Left renal cortex interstitium (tissue), 4 donors: ENCODE measurements at regions not wholly inside any gene's neighbourhood (a gene's known extent, or its start where the extent isn't known, plus 50 kb on each side); places are given as distances from the start of the nearest gene placed in this dataset.

Experiments
- DNase-seq, 4 donors: peaks; one replicate each; pipeline ENCODE4 v3.0.0-alpha.2; 2013; ENCODE audit warnings: low read depth in 4 of 4, low spot score in 2 of 4, missing footprints in 1 of 4

DNA sequence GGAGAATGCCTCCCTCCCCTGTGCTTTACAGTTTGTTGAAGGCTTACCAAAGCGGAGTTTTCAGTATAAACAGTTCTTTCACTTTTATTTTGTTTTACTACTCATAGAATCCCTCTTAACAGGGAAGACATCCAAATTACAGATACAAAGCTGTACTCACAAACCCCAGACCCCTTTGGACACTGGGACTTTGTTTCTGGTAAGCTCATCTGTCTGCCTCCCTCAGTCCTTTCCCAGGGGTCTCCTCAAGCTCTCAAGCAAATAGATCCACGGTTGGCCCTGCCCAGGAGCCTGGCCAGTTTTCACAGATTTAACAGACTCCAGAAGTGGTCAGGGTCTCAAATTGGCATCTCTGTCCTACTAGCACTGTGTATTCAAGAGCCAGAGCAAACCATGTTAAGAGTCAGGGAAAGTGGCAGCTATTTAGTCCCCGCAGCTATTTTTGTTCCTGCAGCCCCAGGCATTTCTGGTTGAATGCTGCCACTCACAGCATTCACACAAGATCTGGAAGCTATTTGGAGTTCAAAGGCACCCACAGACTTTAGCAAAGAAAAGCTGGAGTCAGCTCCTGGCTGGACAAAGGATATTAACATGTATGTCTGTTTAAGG, 54.2 kb downstream of the TMEM100 start:
- DNase-seq: no peak

DNA sequence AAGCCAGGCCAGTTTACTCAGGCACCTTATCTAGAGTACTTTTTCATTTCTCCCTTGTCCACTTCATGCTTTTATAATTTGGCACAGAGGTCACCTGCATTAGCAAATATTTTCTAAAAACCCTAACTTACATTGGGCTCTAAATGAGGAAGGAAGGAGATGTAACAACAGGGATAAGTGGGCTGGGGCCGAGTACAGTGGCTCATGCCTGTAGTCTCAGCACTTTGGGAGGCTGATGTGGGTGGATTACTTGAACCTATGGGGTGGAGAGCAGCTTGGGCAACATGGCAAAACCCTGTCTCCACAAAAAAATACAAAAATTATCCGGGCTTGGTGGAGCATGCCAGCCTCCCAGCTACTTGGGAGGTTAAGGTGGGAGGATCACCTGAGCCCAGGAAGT, 55.9 kb downstream of the TMEM100 start:
- DNase-seq: no peak

DNA sequence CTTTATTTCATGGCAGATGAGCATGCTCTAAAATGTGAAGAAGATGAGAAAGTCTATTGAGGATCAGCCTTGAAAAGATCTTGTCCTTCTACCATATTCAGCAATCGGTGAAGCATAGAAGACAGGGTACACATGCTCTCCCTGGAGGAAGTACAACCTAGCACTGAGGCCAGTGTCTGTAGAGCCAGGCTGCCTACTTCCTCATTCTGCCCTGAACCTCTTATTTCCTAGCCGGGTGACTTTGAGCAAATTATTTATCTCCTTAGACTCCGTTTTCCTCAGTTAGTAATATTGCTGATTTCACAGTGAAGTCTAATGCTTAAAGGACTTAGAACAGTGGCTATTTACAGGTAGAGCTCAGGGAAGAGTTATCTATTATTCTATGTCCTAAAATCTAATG, 58.4 kb downstream of the TMEM100 start:
- no peak for DNase-seq

DNA sequence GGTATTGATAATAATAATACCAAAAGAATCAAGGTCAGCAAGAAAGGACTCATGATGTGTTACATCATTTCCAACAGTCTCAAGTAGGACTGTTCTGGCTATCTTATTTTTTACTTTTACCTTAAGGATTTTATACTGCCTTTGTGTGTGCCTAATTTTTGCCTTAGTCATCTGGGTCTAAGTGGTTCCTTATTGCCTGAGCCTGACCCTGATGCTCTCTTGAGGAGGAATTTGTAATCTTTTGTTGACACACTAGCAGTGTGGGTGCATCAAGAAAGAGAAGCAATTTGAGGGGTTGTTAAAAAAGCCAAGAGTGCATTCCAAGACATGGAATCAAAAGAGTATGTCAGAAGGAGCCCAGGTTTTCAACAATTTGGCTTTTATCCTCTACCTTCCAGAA, 59.3 kb downstream of the TMEM100 start:
- no peak for DNase-seq

DNA sequence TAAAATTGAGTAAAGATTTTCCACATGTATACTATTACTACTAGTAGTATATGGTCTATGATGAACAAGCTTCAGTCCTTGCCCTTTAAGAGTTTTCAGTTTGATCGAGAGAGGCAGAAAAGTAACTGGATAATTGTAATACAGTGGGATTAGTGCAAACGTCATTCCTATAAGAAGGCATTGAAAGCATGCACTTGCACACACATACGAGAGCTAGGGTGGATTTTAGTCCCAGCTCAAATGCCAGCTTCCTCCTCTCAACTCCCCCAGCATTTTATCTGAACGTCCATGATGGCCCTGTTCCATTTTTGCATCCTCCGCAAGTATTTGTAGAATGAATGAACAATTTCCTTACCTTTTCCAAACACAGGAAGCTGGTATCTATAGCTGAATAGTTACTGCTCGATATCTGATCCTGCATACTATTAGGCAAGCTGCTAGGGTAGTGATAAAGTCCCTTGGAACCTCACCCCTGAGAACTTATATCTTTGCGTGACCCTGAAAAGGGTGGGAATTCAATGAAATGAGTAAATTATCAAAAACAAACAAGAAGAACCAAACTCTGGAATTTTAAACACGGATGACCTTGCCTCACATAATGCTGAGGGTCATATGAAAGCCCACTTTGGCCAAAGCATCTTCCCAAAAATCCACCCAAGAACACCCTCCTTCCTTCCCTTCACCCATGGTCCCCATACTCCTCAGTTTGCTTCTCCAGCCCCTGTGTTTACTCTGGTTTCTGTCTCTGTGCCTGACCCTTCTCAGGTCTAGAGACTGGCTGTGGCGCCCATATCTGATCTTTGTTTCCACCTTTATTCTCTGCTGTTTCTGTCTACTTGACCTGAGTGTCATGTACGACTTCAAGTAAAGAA, 60.5 kb downstream of the TMEM100 start:
- DNase-seq: no peak

DNA sequence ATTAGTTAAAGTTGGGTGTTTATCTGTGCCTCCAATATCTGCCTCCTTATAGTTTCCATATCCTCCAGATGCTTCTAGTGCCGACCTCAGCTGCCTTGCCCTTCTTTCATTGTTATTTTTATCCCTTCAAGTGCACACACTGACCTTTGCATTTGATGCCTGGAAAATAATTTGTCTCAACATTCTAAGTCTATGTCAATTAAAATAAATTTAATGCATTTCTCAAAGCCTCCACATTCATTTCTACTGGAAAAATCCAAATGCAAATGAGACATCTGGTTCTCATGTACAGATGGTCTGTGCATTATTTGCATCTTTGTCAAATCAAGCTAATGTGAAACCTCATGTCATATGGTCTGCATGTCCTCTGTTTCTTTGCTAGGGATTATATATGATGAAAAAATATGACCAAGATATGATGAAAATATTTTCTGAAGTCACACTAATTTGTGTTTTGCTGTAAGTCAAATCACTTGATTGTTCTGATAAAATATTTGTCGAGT, 61.4 kb downstream of the TMEM100 start:
- DNase-seq: no peak

DNA sequence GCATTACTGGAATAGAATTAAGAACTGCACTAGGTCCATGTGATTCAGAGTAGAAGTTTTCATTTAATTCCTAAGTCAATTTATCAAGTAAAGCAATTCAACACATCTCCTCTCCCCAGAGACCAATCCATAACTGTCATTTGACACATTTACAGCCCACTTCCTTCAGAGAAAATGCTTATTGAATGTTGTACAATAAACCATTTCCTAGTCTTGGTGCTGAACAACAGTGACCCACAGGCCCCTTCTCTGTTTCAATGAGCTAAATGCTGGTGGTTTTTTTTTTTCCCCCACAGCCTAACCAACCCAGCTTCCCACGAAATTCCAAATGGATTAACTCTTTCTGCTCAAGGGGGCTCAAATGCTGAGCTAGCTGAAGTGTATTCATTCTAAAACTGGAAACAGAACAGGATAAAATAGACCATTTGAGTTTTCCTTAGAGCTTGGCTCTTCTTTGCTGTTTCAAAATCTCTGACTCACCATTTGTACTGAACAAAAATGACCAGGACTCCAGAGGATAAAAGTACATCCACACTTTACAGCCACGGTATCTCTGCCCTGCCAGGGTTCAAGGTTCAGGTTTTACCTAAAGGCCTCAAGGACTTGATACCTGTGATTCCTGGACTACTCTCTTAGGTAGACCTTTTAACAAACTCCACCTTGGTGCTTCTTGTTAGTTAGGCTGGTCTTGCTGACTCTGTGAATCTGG, 62.3 kb downstream of the TMEM100 start:
- DNase-seq: peak; percentile 73 to 91 (median 80)

DNA sequence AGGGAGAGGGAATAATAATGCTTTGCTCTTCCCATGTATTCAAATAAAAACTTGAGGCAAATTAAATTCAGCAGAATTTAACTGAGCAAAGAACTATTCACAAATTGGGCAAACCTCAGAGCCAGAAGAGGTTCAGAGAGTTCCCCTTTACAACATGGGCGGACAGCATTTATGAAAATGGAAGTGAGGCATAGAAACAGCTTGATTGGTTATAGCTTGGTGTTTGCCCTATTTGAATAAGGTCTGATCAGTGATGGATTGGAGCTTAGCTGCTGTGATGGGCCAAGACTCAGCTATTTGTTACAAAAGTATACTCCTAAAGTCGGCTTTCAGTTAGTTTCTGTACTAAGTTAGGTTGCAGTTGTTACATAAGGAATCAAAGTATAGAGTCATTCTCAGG, 63.0 kb downstream of the TMEM100 start:
- DNase-seq: no peak

DNA sequence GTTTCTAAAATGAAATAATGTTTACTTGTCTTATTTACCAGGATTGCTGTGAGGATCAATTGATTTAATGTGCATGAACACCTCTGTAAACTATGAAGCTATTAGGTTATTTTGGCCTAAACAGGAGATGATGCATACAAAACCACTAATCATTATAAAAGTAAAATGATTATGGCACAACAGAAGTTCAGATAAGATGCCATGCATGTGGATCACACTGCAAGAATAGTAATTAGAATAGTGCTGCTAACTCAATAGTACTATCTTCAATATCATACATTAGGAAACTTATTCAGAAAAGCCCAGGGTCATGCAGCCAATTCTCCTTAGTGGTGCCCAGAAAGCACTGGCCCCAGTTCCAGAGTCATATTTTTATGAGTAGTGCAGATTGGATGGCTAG, 66.9 kb downstream of the TMEM100 start:
- DNase-seq: no peak

DNA sequence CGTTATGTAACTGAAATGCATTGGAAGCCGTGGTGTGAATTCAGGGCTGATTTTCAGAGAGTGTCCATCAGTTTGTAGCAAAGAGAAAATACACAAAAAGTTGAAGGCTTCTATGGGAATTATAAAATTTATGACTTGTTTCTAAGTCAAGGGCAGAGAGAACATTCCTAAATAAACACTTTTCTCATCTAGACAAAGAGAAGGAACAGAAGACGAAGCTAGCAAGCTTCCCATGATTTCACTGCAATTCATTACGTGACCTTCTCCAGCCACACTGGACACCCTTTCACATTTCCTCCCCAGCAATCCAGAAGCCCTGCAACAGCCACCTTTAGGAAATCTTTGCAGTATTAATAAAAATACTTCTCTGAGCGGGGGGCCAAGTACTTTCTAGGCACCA, 67.8 kb downstream of the TMEM100 start:
- DNase-seq: no peak

DNA sequence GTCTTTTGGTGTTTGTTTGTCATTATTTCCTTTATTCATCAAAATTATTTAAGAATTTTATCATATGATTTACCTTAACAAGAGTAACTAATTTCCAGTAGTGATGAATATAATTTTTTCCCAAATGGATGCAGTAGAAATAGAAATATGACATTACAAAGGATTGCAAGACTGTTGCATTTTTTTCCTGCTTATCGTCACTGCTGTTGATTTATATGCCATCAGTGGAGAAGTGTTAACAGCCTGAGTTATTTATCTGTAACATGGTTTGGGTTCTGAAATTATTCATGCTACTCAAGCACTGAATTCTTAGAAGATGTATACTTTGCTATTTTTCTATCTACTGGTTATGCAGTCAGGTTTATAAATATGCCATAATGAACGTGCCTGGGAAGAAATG, 68.6 kb downstream of the TMEM100 start:
- no peak for DNase-seq

DNA sequence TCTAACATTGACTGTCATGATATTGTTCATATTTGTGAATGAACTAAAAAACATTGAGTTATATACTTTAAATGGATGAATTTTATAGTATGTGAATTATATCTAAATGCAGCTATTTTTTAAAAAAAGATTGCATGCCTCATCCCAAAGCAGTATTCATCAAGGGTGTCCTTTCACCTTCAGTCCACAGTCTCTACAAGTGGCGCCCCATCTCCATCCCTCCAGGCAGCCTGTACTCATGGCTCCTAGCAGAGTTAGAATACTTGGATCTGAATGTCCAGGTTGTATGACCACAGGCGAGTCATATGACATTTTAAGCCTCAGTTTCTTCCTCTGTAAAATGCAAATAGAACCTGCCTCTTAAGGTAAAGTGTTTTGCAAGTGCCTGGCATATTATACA, 69.8 kb downstream of the TMEM100 start:
- DNase-seq: no peak

DNA sequence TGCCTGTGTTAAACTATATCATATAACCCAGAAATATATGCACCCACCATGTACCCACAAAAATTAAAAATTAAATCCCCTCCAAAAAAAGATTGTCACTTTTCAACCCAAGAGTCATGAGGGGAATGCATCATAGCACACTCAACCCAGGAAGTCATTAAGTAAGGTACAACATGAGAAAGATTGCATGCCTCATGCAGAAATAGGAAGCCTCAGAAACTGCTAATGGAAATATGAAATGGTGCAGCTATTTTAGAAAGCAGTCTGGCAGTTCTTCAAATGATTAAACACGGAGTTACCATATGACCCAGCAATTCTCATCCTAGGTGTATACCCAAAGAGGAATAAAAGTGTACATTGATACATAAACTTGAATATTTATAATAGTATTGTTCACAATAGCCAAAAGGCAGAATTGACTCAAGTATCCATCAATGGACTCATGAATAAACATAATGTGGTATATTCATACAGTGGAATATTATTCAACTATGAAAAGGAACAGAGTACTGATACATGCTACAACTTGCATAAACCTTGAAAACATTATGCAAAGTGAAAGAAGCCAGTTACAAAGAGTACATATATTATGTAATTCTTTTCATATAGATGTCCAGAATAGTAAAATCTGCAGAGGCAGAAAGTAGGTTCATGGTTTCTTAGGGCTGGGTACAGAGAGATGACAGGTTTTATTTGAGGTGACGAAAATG, 70.4 kb downstream of the TMEM100 start:
- no peak for DNase-seq

DNA sequence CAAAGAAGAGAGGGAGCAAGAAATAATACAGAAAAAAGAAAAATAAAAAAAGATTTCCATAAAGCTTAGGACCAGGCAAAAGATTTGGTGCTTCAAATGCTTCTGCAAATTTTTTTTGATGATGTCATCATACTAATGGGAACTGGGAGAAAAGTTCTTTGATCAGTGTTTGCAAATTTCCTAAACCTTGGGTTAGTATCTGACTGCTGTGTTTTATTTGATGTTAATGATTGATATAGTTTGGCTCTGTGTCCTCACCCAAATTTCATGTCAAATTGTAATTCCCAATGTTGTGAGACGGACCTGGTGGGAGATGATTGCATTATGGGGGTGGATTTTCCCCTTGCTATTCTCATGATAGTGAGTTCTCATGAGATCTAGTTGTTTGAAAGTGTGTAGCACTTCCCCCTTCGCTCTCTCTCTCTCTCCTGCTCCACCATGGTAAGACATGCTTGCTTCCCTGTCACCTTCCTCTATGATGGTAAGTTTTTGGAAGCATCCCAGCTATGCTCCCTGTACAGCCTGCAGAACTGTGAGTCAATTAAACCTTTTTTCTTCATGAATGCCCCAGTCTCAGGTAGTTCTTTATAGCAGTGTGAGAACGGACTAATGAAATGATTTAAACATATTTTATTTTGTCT, 72.6 kb downstream of the TMEM100 start:
- DNase-seq: no peak

DNA sequence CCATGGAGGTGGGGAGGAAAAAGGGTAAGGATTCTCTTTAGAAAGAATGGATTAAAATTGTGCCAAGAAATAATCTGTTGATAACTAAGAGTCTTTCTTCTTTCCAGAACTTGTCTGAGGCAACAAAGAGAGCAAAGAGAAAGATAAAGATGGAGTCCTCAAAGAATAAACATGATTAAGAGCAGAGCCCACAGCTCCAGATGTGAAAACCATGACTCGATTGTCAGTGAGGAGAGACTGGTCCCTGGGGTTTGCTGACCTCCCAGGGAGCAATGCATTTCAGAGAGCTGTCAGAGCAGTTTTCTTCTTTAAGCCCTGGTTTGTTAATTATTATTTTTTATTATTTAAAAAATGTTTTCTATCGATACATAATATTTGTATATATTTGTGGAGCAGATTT, 74.6 kb downstream of the TMEM100 start:
- DNase-seq: no peak

DNA sequence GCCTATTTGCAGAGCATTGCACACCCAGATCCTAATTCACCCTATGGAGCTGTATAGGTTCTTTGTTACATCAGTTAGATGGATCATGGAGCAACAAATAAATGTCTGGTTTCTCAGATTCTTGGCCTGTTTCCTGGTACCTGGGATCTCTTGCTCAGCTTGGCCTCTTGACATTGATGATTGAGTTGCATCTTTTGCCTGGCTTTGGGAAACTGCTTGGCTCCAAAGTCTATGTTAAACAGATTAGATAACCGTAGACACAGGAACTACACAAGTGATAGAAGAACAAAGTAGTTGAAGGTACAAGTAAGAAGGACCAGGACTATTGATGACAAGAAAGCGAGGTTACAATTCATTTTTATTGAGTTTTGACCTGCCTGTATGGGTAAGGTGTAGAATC, 77.3 kb downstream of the TMEM100 start:
- no peak for DNase-seq

DNA sequence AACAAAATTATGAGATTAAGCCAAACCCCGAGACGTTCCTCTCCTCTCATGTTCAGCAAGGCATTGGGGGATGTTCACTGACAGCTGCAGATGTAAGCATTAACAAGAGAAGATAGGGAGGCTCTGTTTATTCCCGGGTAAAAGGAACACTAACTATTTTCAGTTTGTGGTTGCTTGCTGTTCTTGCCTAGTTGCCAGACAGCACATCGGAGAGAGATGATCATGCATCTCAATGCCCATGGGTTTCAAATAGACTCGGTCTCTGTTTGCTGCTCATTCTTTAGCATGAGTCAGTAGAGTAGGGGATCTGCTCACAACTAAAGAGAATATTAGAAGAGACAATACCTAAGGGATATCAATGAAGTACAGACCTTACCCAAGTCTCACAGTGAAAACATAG, 78.3 kb downstream of the TMEM100 start:
- no peak for DNase-seq

DNA sequence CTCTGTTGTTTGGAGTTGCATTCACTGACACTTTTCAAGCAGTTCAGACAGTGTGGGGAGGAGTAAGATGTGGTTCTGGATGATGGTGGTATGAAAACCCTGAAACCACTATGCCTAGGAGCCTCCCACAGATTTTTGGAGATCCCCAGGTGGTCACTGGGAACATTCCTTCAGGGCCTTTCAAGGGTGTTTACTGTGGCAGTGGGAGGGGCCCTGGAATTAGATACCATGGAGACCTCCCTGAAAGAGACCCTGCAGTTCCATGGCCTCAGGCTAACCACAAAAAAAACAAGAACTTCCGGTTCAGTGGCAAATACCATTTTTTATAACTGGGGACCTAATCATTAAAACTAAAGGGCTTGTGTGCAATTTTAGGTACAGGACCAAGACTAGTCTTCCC, 79.9 kb downstream of the TMEM100 start:
- DNase-seq: no peak

DNA sequence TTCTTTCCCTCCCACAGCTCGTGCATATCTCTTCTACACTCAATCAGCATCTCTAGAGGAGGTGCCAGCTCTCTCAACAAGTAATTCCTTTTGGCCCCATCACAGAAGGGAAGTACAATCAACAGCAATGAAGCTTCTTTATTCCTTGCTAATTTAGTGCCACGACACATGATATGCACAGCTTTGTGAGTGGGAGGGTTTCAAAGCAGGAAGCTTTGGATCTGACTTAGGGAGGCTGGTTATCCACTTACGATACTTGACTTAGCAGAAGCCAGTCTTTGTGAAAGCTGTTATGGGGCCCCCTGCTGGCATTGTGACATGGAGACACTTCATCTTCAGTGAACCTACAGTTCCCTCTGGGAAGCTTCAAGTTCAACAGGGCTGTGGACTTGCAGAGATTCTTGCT, 81.0 kb downstream of the TMEM100 start:
- DNase-seq: peak; percentile 76 to 89 (median 80)

DNA sequence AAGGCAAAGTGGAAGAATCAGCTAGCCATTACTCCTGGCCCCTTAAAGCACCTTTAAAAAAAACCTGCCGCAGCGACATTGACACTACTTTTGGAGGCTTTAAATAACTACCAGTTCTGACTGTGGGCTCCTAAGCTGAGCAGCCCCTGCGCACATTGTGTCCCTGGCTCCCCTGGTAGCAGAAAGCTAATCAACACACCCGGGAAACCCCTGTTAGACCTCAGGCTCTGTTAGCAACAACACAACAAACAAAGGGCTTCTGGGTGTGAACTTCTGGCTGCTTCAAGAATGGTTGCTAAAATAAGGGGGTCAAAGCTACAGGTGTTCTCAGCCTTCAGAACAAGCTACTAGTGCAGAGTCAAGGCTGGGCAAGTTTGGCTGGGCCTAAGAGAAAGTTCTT, 83.6 kb downstream of the TMEM100 start:
- DNase-seq: no peak
